ENCODE measurements at regions not wholly inside any gene's neighbourhood (a gene's known extent, or its start where the extent isn't known, plus 50 kb on each side); places are given as distances from the start of the nearest gene placed in this dataset.

DNA sequence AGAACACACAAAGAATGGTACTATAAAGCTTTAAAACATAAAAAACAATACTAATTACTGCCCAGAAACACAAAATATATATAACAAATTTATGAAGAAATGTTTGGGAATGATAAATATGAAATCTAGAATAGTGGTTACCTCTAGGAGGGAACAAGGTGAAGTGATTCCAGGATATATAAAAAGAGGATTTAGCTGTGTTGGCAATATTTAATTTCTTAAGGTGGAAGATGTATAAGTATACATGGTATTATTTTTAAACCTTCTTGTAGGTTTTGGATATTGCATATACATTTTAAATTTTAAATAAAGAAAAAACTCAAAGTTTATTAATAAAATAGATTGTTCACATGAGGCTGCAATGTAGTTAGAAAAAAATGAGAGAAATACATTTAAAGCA, 112.7 kb upstream of the ZNF618 start:
- no peaks in the 10 kb centered on the region for H3K36me3 ChIP-seq (ENCODE audit: low read length)
- no peak overlapping the region for H3K27ac ChIP-seq (ENCODE audit: low read depth, low read length)
- H3K27me3 ChIP-seq (ENCODE audit: low read length): no peaks in the 10 kb centered on the region
- no peaks in the 10 kb centered on the region for H3K9me3 ChIP-seq (ENCODE audit: insufficient read depth, low read length)
- TF ChIP-seq, protein P1, sequence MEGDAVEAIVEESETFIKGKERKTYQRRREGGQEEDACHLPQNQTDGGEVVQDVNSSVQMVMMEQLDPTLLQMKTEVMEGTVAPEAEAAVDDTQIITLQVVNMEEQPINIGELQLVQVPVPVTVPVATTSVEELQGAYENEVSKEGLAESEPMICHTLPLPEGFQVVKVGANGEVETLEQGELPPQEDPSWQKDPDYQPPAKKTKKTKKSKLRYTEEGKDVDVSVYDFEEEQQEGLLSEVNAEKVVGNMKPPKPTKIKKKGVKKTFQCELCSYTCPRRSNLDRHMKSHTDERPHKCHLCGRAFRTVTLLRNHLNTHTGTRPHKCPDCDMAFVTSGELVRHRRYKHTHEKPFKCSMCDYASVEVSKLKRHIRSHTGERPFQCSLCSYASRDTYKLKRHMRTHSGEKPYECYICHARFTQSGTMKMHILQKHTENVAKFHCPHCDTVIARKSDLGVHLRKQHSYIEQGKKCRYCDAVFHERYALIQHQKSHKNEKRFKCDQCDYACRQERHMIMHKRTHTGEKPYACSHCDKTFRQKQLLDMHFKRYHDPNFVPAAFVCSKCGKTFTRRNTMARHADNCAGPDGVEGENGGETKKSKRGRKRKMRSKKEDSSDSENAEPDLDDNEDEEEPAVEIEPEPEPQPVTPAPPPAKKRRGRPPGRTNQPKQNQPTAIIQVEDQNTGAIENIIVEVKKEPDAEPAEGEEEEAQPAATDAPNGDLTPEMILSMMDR (IDR thresholded peaks at IDR 0.05; ENCODE audit: insufficient read depth, low read length, poor library complexity, severe bottlenecking): no peak
- no peak for TF ChIP-seq EZH2phosphoT487 (conservative IDR thresholded peaks at IDR 0.05; ENCODE audit: low read length)
- no peak overlapping the region for H3K9ac ChIP-seq (ENCODE audit: low read length)
- no peak overlapping the region for H3K4me2 ChIP-seq (ENCODE audit: low read depth, low read length, poor library complexity, severe bottlenecking)
- no peaks in the 10 kb centered on the region for H3K79me2 ChIP-seq (ENCODE audit: insufficient read depth, low read length)
- H3K9me2 ChIP-seq (replicated peaks; ENCODE audit: insufficient read depth, low read length): no peaks in the 10 kb centered on the region
- no peak overlapping the region for H3K4me3 ChIP-seq (ENCODE audit: insufficient read depth, low read length, poor library complexity, severe bottlenecking)
- no peaks in the 10 kb centered on the region for H4K20me1 ChIP-seq (ENCODE audit: low read depth, low read length)
- H2AFZ ChIP-seq (ENCODE audit: low read depth, low read length, severe bottlenecking): no peak overlapping the region
- H3F3A ChIP-seq (ENCODE audit: insufficient read depth): no peaks in the 10 kb centered on the region

DNA sequence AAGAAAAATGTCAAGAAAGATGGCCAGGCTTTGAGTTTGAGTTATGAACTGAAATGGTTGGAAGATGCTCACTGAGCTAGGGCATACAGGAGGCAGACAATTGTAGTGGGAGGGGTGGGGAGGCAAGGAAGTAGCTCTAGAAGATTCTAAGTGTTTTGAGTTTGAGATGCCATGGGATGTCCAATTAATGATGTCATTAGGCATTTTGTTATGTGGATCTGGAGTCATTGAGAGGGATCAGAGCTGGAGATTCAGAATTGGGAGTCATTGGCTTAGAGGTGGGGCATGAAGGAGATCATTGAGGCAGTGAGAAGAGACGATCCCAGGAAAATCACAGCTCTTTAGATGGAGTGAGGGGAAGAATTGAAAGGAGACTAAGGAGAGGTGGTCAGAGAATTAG, 111.5 kb upstream of the ZNF618 start:
- H3K9me3 ChIP-seq (ENCODE audit: insufficient read depth, low read length): no peaks in the 10 kb centered on the region
- no peaks in the 10 kb centered on the region for H3K79me2 ChIP-seq (ENCODE audit: insufficient read depth, low read length)
- H2AFZ ChIP-seq (ENCODE audit: low read depth, low read length, severe bottlenecking): no peak overlapping the region
- no peak for TF ChIP-seq EZH2phosphoT487 (conservative IDR thresholded peaks at IDR 0.05; ENCODE audit: low read length)
- TF ChIP-seq, protein P1 (IDR thresholded peaks at IDR 0.05; ENCODE audit: insufficient read depth, low read length, poor library complexity, severe bottlenecking): no peak
- no peaks in the 10 kb centered on the region for H4K20me1 ChIP-seq (ENCODE audit: low read depth, low read length)
- no peak overlapping the region for H3K9ac ChIP-seq (ENCODE audit: low read length)
- H3K27ac ChIP-seq (ENCODE audit: low read depth, low read length): no peak overlapping the region
- no peaks in the 10 kb centered on the region for H3K9me2 ChIP-seq (replicated peaks; ENCODE audit: insufficient read depth, low read length)
- no peaks in the 10 kb centered on the region for H3K36me3 ChIP-seq (ENCODE audit: low read length)
- no peaks in the 10 kb centered on the region for H3K27me3 ChIP-seq (ENCODE audit: low read length)
- no peaks in the 10 kb centered on the region for H3F3A ChIP-seq (ENCODE audit: insufficient read depth)
- H3K4me3 ChIP-seq (ENCODE audit: insufficient read depth, low read length, poor library complexity, severe bottlenecking): no peak overlapping the region
- H3K4me2 ChIP-seq (ENCODE audit: low read depth, low read length, poor library complexity, severe bottlenecking): no peak overlapping the region

DNA sequence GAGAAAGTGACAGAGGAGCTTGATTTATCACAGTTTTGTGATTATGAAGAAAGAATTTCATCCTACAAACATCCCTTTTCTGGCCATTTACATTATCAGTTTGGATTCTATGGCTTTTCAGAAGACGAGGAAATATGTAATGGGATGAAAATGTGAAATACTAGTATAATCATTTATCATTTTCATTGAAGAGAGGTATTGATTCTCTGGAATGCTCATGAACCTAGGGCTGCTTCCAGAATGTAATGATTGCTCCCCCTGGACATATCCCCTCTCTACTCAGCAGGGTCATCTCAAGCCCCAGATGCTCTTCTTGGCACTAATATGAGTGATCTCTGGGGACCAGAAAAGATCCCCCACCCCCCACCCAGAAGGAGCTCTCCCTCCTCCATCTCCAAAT, 106.7 kb upstream of the ZNF618 start:
- Histone ChIP-seq H2AFZ (ENCODE audit: low read depth, low read length, severe bottlenecking) (no peak overlapping the region), H3K36me3 (ENCODE audit: low read length) (no peaks in the 10 kb centered on the region), H4K20me1 (ENCODE audit: low read depth, low read length) (no peaks in the 10 kb centered on the region), H3K9ac (ENCODE audit: low read length) (no peak overlapping the region), H3K4me2 (ENCODE audit: low read depth, low read length, poor library complexity, severe bottlenecking) (no peak overlapping the region), H3K9me2 (replicated peaks; ENCODE audit: insufficient read depth, low read length) (no peaks in the 10 kb centered on the region), H3K9me3 (ENCODE audit: insufficient read depth, low read length) (no peaks in the 10 kb centered on the region), H3K27ac (ENCODE audit: low read depth, low read length) (no peak overlapping the region), H3K27me3 (ENCODE audit: low read length) (no peaks in the 10 kb centered on the region), H3K4me3 (ENCODE audit: insufficient read depth, low read length, poor library complexity, severe bottlenecking) (no peak overlapping the region), H3K79me2 (ENCODE audit: insufficient read depth, low read length) (no peaks in the 10 kb centered on the region), H3F3A (ENCODE audit: insufficient read depth) (no peaks in the 10 kb centered on the region)
- TF ChIP-seq, protein P1 (IDR thresholded peaks at IDR 0.05; ENCODE audit: insufficient read depth, low read length, poor library complexity, severe bottlenecking): no peak
- TF ChIP-seq EZH2phosphoT487 (conservative IDR thresholded peaks at IDR 0.05; ENCODE audit: low read length): no peak
